Calu3 (cell line): ENCODE measurements at regions not wholly inside any gene's neighbourhood (a gene's known extent, or its start where the extent isn't known, plus 50 kb on each side); places are given as distances from the start of the nearest gene placed in this dataset.

ENCODE experiments used
- BruUV-seq: library from RNA; stranded (reverse); fragments of 400-500 nt; replicated peaks from 2 replicates; lab custom pipeline; 2021; lab: Mats Ljungman, UMichigan
- CTCF ChIA-PET: fragments of 300-600 bp; sonication (Branson Sonifier 250); formaldehyde crosslinking; loops from one replicate; lab custom pipeline; 2022; ENCODE audit warnings: antibody characterized with exemption; lab: Charles Lee
- DNase-seq: peaks from one replicate; pipeline ENCODE4 v3.0.0; 2022
- H3K27ac Mint-ChIP-seq: one replicate; pipeline ENCODE4 v1.8.0; 2022; ENCODE audit warnings: mixed read lengths; ENCODE audit not compliant: unreplicated experiment
- H3K27me3 Mint-ChIP-seq: one replicate; pipeline ENCODE4 v1.8.0; 2022; ENCODE audit warnings: mixed read lengths; ENCODE audit not compliant: unreplicated experiment
- H3K36me3 Mint-ChIP-seq: one replicate; pipeline ENCODE4 v1.8.0; 2022; ENCODE audit warnings: mild to moderate bottlenecking, moderate library complexity, mixed read lengths; ENCODE audit not compliant: insufficient read depth, unreplicated experiment
- H3K4me1 Mint-ChIP-seq: one replicate; pipeline ENCODE4 v1.8.0; 2022; ENCODE audit warnings: mild to moderate bottlenecking, low read depth, mixed read lengths; ENCODE audit not compliant: unreplicated experiment
- H3K4me3 Mint-ChIP-seq: one replicate; pipeline ENCODE4 v1.8.0; 2022; ENCODE audit warnings: mild to moderate bottlenecking, low read depth, moderate library complexity, mixed read lengths; ENCODE audit not compliant: unreplicated experiment
- H3K9me3 Mint-ChIP-seq: one replicate; pipeline ENCODE4 v1.8.0; 2022; ENCODE audit warnings: low read depth, mixed read lengths; ENCODE audit not compliant: unreplicated experiment
- intact Hi-C: fragments of 100-400 bp; cut with micrococcal nuclease; formaldehyde crosslinking; loops from one replicate; pipeline ENCODE4 v1.10.0; 2022; ENCODE audit not compliant: unreplicated experiment
- TF ChIP-seq, protein P1 (sequence below): fragments of 200-600 bp; IDR thresholded peaks from one replicate; pipeline ENCODE4 v1.8.0; 2022; ENCODE audit warnings: antibody characterized with exemption; ENCODE audit not compliant: unreplicated experiment

DNA sequence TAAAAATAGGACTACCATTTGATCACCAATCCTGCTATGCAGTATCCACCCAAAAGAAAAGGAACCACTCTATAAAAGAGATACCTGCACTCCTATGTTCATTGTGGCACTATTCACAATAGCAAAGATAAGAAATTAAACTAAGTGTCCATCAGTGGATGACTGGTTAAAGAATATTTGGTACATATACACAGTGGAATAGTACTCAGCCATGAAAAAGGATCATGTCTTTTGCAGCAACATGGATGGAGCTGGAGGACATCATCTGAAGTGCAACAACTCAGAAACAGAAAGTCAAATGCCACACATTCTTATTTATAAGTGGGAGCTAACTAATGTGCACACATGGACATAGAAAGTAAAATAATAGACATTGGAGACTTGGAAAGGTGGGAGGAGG lies 116.4 kb downstream of the PFKFB3 start:
- BruUV-seq: no TSS peak
- CTCF ChIA-PET: no interaction called here
- H3K36me3 Mint-ChIP-seq: peaks cover 7% of the 10 kb centered on the region
- no peak for DNase-seq
- H3K4me3 Mint-ChIP-seq: no peak overlapping the region
- H3K9me3 Mint-ChIP-seq: no peaks in the 10 kb centered on the region
- no peak overlapping the region for H3K27ac Mint-ChIP-seq
- no peaks in the 10 kb centered on the region for H3K27me3 Mint-ChIP-seq
- TF ChIP-seq, protein P1, sequence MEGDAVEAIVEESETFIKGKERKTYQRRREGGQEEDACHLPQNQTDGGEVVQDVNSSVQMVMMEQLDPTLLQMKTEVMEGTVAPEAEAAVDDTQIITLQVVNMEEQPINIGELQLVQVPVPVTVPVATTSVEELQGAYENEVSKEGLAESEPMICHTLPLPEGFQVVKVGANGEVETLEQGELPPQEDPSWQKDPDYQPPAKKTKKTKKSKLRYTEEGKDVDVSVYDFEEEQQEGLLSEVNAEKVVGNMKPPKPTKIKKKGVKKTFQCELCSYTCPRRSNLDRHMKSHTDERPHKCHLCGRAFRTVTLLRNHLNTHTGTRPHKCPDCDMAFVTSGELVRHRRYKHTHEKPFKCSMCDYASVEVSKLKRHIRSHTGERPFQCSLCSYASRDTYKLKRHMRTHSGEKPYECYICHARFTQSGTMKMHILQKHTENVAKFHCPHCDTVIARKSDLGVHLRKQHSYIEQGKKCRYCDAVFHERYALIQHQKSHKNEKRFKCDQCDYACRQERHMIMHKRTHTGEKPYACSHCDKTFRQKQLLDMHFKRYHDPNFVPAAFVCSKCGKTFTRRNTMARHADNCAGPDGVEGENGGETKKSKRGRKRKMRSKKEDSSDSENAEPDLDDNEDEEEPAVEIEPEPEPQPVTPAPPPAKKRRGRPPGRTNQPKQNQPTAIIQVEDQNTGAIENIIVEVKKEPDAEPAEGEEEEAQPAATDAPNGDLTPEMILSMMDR: no peak
- intact Hi-C loops: no loop called here
- H3K4me1 Mint-ChIP-seq: peaks cover 33% of the 10 kb centered on the region

DNA sequence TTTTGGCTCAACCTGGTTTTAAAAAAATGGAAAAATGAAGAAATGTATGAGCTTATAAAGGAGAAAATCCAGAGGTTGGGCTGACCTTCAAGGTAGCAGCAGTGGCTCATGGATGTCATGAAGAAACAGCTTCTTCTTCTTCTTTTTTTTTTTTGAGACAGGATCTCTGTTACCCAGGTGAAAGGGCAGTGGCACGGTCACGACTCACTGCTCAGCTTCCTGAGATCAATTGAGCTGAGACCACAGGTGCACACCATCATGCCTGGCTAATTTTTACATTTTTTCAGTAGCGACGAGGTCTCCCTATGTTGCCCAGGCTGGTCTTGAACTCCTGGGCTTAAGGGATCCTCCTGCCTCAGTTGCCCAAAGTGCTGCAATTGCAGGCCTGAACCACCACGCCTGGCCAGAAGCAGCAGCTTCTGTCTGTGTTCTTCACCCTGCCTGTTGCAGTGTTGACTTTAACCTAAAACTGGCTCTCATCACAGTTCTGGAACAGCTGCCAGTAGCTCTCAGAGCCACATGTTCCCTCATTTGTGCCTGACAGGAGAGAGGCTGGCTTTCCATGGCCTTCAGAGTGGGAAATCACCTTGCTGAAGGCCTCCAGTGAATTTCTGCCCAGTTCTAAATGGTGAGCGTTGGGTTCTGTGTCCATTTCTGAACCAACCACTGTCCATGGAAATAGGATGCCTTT lies 117.7 kb downstream of the PFKFB3 start:
- Mint-ChIP-seq H3K9me3 (no peaks in the 10 kb centered on the region), H3K36me3 (no peaks in the 10 kb centered on the region), H3K4me1 (peaks cover 20% of the 10 kb centered on the region), H3K27ac (no peak overlapping the region), H3K27me3 (no peaks in the 10 kb centered on the region), H3K4me3 (no peak overlapping the region)
- TF ChIP-seq, protein P1: no peak
- intact Hi-C loops: no loop called here
- BruUV-seq: no TSS peak
- no peak for DNase-seq
- CTCF ChIA-PET: no interaction called here

DNA sequence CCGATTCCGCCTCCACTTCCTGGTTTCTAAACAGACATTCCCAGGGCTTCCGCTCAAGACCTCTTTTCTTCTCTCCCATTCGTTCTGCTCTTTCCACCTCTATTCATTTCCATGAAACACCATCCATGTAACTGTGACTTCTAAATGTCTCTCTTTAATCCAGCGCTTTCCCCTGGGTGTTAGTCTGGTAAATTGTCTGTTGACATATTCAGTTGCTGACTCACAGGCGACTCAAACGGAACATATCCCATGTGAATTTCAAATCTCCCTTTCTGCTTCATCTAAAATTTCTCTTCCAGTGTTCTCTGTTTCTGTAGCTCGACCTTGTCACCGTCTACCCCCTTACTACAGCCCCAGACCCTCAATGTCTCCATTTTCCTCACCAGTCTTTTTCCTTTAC lies 119.1 kb downstream of the PFKFB3 start:
- Mint-ChIP-seq H3K27me3 (no peaks in the 10 kb centered on the region), H3K36me3 (no peaks in the 10 kb centered on the region), H3K4me3 (no peak overlapping the region), H3K4me1 (peaks cover 9% of the 10 kb centered on the region), H3K27ac (no peak overlapping the region), H3K9me3 (no peaks in the 10 kb centered on the region)
- no peak for DNase-seq
- BruUV-seq: no TSS peak
- intact Hi-C loops: no loop called here
- TF ChIP-seq, protein P1: no peak
- CTCF ChIA-PET: no interaction called here

DNA sequence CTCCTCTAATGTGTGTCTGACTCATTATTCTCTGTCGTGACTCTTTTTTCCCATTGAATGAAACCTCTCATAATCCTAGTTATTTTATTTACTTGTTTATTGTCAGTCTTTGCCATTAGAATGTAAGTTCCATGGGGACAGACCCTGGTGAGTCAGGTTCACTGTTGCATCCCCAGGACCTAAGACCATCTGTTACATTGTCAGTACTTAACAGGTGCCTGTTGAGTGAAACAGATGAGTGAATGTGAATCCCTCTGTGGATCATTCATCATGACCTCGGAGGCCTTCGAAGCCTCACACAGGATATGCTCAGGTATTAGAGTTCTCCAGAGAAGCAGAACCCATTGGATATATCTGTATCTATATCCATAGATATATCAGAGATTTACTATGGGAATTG lies 120.1 kb downstream of the PFKFB3 start:
- BruUV-seq: no TSS peak
- H3K27me3 Mint-ChIP-seq: no peaks in the 10 kb centered on the region
- no peak for DNase-seq
- CTCF ChIA-PET: no interaction called here
- no peak overlapping the region for H3K4me3 Mint-ChIP-seq
- no peaks in the 10 kb centered on the region for H3K36me3 Mint-ChIP-seq
- H3K9me3 Mint-ChIP-seq: no peaks in the 10 kb centered on the region
- TF ChIP-seq, protein P1: no peak
- intact Hi-C loops: no loop called here
- no peak overlapping the region for H3K27ac Mint-ChIP-seq
- peaks cover under 1% of the 10 kb centered on the region for H3K4me1 Mint-ChIP-seq
